GM18508 (cell line): ENCODE measurements at regions not wholly inside any gene's neighbourhood (a gene's known extent, or its start where the extent isn't known, plus 50 kb on each side); places are given as distances from the start of the nearest gene placed in this dataset.

Source experiments
- ATAC-seq: cut with Tn5 transposase; IDR thresholded peaks from one replicate; pipeline ENCODE4 v1.9.1; 2021; ENCODE audit warnings: moderate number of reproducible peaks; ENCODE audit not compliant: insufficient read depth, unreplicated experiment

DNA sequence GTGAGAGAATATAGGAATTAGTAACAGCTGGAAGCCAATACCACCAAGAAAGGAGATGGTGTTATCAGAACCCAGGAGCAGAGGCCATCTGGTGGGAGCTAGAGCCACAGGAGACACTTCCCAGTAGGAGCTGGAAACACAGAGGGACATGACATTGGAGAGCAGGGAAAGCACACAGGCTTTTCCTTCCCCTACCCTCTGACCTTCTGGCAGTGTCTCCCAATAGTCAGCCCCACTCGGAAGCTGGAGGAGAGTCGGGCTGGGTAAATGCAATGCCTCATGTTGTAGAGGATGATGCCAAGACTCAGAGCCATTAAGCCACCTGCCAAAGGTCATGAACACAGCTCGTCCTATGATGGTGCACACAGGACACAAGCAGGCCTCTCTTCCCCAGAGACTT is 538.5 kb downstream of the BCL11B start:
- no peak for ATAC-seq

DNA sequence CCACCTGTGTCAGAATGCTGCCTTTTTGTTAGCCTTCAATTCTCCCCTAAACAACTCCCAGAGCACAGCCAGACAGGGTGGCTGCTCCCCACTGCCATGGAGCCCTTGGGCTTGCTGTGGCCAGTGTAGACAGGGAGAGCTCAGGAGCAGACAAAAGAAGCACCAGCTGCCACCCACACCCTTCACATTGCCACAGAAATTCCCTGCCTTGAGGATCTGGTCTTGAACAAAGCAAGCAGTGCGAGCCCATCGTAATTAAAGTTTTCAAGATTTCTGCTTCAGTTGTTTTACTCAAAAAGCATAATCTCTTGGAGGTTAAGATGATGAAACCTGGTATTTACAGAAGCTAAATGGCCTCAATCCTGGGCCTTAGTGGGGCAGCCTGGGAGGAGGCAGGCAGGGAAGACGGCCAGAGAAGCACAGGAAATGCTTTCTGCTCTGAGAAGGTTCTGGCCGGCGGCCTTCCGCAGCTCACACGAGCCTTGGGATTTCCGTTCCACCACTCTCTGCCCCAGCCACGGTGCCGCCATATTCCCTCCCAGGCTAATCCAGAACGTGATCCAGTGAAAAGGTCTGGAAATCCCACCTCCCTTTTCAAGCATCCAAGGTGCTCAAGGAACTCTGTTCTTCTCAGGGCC is 535.2 kb downstream of the BCL11B start:
- no peak for ATAC-seq

DNA sequence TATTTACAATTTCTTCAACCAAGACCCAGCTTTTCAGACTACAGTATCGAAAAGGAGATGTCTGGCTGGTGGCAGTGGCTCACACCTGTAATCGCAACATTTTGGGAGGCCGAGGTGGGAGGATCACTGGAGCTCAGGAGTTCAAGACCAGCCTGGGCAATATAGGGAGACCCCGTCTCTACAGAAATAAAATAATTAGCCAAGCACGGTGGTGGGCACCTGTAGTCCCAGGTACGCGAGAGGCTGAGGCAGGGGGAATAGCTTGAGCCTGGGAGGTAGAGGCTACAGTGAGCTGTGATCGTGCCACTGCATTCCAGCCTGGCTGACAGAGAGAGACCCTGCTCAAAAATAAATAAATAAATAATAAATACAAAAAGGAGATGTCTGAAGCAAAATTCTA is 530.5 kb downstream of the BCL11B start:
- no peak for ATAC-seq

GRCh38 chr14:98742001-98742400 is 530.0 kb downstream of the BCL11B start:
- no peak for ATAC-seq

DNA sequence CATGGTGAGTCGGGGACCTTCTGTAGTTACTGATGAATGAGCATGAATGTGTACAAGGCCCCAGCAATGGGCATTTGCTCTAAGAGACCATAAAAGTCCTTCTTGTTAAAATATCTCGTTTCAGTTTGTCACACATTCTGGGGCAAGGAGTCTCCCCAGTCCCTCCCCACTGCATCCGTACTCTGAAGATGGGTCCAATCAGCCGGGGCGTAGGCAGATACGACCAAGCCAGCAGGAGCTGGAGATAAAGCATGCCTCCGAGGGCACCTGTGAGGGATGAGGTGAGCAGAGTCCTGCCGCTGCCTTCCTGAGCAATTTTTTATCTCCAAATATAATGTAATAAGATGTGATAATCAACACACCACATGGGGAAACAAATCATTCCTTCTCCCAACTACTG is 528.5 kb downstream of the BCL11B start:
- ATAC-seq: no peak

DNA sequence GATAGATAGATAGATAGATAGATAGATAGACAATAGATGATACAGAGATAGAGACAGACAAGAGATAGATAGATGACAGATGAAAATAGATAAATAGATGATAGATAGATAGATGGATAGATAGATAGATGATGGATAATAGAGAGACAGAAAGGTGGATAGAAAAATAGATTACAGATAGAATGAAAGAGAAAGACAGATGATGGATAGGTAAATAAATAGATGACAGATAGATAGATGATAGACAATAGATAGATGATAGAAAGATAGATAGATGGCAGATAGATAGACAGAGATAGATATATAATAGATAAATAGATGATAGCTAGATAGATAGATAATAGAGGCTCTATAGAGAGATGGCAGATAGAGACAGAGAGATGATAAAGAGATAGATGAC is 523.0 kb downstream of the BCL11B start:
- no peak for ATAC-seq

DNA sequence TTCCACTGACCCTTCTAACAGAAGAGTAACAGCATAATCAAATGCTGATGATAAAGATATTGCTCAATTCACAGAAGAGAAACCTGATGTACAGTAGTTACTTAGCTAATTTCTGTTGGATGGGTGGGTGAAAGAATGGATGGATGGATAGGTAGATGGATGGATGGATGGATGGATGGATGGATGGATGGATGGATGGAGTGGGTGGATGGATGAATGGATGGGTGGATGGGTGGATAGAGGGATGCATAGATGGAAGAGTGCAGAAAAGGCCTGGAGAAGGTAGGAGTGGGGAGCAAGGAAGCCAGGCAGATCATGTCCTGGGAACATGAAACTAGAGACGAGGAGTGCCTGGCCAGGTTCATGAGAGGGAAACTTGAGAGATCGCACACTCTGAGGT is 520.9 kb downstream of the BCL11B start:
- no peak for ATAC-seq

DNA sequence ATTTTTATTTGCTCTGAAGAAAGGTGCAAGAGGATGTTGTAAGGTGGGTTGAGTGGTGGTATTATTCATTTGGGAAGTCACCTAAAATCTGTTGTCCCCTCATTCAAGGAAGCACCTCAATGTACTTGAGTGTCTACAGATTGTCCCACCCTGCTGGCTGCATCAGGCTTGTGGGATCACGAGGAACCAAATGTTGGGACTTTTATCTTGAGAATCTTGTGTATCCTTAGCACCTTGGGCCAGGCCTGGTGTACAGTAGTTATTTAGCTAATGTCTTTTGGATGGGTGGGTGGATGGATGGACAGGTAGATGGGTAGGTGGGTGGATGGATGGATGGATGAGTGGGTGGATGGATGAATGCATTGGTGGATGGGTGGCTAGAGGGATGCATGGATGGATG is 519.3 kb downstream of the BCL11B start:
- no peak for ATAC-seq

DNA sequence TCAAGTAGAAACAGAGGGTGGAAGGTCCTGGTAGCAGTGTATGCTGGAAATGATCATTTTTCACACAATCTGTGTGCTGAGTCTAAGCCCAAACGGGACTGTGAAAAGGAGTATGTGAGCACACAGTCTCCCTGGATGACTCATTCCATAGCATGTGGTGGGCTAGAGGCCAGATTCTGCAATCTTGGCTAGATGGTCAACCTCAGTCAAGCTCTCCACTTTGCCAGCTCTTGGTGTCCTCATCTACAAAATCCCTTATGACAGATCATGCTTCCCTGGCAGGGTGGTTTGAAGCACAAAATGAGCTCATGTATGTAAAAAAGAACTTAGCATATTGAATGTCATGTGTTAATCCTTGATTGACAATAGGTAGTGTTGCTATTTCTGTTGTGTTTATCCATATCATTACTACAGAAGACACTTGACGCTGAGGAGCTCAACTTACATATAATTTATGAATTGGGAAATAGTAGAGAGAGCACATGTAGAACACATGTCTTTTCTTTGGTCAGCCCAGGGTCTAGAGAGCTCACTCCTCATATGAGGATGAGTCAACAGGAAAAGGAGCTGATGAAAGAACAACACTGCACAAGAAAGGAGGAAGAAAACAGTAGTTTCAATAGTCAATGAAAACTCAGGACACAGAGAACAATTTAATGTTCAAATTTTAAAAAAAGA is 517.5 kb downstream of the BCL11B start:
- ATAC-seq: no peak

DNA sequence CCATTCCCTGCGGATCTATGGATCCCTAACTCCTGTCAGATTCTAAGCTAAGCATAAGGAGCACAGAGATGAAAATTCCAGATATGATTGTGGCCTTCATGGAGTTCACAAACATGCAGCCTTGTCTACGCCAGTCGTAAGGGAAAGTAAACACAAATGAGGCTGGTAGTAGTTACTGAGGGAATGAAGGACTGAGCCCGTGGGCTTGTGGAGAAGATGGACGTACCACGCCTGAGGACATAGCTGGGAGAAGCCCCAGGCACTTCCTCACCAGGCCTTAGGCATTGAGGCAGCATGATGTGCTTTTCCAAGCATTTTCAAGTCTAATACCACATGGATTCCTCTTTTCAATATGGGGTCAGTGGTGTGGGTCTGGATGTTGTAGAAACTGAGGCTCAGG is 515.2 kb downstream of the BCL11B start:
- no peak for ATAC-seq

GRCh38 chr14:98758440-98758839 is 513.6 kb downstream of the BCL11B start:
- no peak for ATAC-seq

- no peak for ATAC-seq
Observed at GRCh38 chr14:98761993-98762392, 510.0 kb downstream of the BCL11B start.

DNA sequence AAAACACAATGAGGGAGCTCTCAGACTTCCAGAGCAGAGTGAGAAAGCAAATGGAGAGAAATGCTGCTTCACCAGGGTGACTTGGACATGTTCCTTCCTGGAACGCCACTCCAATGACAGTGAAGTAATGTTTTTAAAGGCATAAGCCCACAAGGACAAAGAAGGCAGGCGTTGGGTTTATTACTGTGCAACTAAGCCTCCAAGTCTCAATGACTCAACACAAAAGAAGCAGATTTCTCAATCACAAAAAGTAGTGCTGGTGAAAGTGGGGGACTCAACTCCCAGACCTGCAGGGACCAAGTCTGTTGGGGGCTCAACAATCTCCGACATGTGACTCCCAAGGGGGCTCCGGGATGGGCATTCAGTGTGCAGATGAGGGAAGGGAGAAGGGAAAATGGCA is 505.2 kb downstream of the BCL11B start:
- ATAC-seq: no peak

DNA sequence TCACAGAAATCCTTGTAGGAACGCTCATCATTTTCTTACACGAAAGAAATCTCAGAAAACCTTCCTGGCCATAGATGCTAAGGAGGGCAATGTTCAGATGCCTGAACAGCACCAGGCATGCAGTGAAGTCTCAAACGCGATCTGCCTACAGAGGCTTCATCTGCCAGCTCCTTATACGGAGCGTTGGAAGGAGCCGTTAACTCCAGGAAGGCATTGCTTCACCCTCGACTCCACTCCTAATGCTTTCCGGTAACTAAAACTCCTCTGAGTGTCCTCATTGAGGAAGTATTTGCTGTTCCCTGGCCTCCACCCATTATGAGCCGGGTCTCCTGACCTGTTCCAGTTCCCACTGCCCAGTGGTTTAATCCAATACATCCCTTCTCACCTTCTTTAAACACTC is 502.7 kb downstream of the BCL11B start:
- ATAC-seq: no peak

DNA sequence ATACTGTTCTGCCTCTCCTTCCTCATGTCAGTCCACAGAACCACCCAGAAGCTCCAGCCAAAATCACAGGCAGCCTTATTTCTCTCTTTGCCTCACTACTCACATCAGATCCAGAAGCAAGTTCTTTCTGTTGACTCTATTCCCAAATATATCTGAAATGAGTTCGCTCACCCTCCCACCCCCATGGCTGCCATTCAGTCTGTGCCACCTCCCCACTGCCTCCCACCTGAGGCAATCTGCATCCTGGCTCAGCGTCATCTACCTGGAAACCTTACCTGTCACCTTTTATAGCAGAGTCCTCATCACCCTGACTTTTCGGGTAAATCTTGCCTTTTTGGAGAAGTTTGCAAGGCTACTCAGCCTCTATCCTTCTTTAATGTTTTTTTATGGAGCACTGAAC is 501.8 kb downstream of the BCL11B start:
- ATAC-seq: no peak

- no peak for ATAC-seq
Observed at GRCh38 chr14:98773814-98774213, 498.2 kb downstream of the BCL11B start.

GRCh38 chr14:98775892-98776291 is 496.1 kb downstream of the BCL11B start:
- ATAC-seq: no peak

GRCh38 chr14:98782062-98782461 is 489.9 kb downstream of the BCL11B start:
- no peak for ATAC-seq

GRCh38 chr14:98785578-98785977 is 486.4 kb downstream of the BCL11B start:
- ATAC-seq: no peak

- ATAC-seq: no peak
Observed at GRCh38 chr14:98786456-98786855, 485.5 kb downstream of the BCL11B start.

- ATAC-seq: no peak
Observed at GRCh38 chr14:98791661-98792060, 480.3 kb downstream of the BCL11B start.

GRCh38 chr14:98792171-98792570 is 479.8 kb downstream of the BCL11B start:
- no peak for ATAC-seq
